ENCODE measurements at regions not wholly inside any gene's neighbourhood (a gene's known extent, or its start where the extent isn't known, plus 50 kb on each side); places are given as distances from the start of the nearest gene placed in this dataset.

- Histone ChIP-seq H3K4me3 (ENCODE audit: low read depth, low read length) (no peak overlapping the region), H3K36me3 (ENCODE audit: control insufficient read depth, insufficient read depth, low read length) (no peaks in the 10 kb centered on the region), H3K27me3 (ENCODE audit: control insufficient read depth, insufficient read depth, low read length) (no peaks in the 10 kb centered on the region)
- DNase-seq (ENCODE audit: low read depth) (no peak), FAIRE-seq (no peak)
- no peak for TF ChIP-seq CTCF (IDR thresholded peaks at IDR 0.05; ENCODE audit: insufficient read depth, low read length, severe bottlenecking)
Measured at GRCh38 chr2:215486291-215487001, 50.6 kb upstream of the FN1 start.
